SK-N-SH treated with all-trans-retinoic acid at 6 μM for 48 hours (cell line): ENCODE measurements at regions not wholly inside any gene's neighbourhood (a gene's known extent, or its start where the extent isn't known, plus 50 kb on each side); places are given as distances from the start of the nearest gene placed in this dataset.

ENCODE experiments used
- ATAC-seq: fragments of 200-7000 bp; cut with Tn5 transposase; 3 replicates; pipeline ENCODE4 v1.9.1; 2020; ENCODE audit warnings: mild to moderate bottlenecking, moderate library complexity
- ARNTL ChIP-seq: fragments of 450-650 bp; formaldehyde crosslinking; IDR thresholded peaks from 2 replicates; pipeline ENCODE4 v1.5.0; 2020; ENCODE audit warnings: low read depth, mild to moderate bottlenecking, moderate library complexity, borderline replicate concordance
- CSDC2 ChIP-seq: fragments of 250-450 bp; sonication (Bioruptor Pico); IDR thresholded peaks from 2 replicates; pipeline ENCODE4 v1.5.0; 2020; ENCODE audit warnings: mild to moderate bottlenecking, moderate library complexity
- ESRRG ChIP-seq: fragments of 250-450 bp; sonication (Bioruptor Pico); IDR thresholded peaks from 2 replicates; pipeline ENCODE4 v1.6.1; 2021; ENCODE audit warnings: mild to moderate bottlenecking
- GLIS3 ChIP-seq: fragments of 250-450 bp; sonication (Bioruptor Pico); IDR thresholded peaks from 2 replicates; pipeline ENCODE4 v1.5.0; 2020; ENCODE audit warnings: mild to moderate bottlenecking, moderate library complexity
- ISL1 ChIP-seq: fragments of 250-450 bp; sonication (Bioruptor Pico); IDR thresholded peaks from 2 replicates; pipeline ENCODE4 v2.1.2; 2022; ENCODE audit warnings: mild to moderate bottlenecking, moderate library complexity
- OSR1 ChIP-seq: fragments of 250-450 bp; sonication (Bioruptor Pico); IDR thresholded peaks from 2 replicates; pipeline ENCODE4 v1.8.0; 2022; ENCODE audit warnings: moderate library complexity, mild to moderate bottlenecking, inconsistent platforms
- PPARA ChIP-seq: fragments of 250-450 bp; sonication (Bioruptor Pico); IDR thresholded peaks from 2 replicates; pipeline ENCODE4 v1.5.0; 2020; ENCODE audit warnings: mild to moderate bottlenecking, borderline replicate concordance
- RARB ChIP-seq: fragments of 250-450 bp; sonication (Bioruptor Pico); IDR thresholded peaks from 2 replicates; pipeline ENCODE4 v1.8.0; 2021; ENCODE audit warnings: mild to moderate bottlenecking, moderate library complexity
- SNAI2 ChIP-seq: fragments of 250-450 bp; sonication (Bioruptor Pico); IDR thresholded peaks from 2 replicates; pipeline ENCODE4 v1.5.0; 2020; ENCODE audit warnings: mild to moderate bottlenecking, moderate library complexity
- TCF4 ChIP-seq: fragments of 250-450 bp; sonication (Bioruptor Pico); IDR thresholded peaks from 2 replicates; pipeline ENCODE4 v1.8.0; 2021; ENCODE audit warnings: mild to moderate bottlenecking, moderate library complexity, borderline replicate concordance
- ZC3H10 ChIP-seq: fragments of 250-450 bp; sonication (Bioruptor Pico); IDR thresholded peaks from 2 replicates; pipeline ENCODE4 v1.5.1; 2021; ENCODE audit warnings: mild to moderate bottlenecking, moderate library complexity
- ZFP3 ChIP-seq: fragments of 250-450 bp; sonication (Bioruptor Pico); IDR thresholded peaks from 2 replicates; pipeline ENCODE4 v1.5.0; 2020; ENCODE audit warnings: mild to moderate bottlenecking, moderate library complexity
- ZFP30 ChIP-seq: fragments of 450-650 bp; formaldehyde crosslinking; IDR thresholded peaks from 2 replicates; pipeline ENCODE4 v1.5.0; 2022; ENCODE audit warnings: mild to moderate bottlenecking, moderate library complexity
- ZNF565 ChIP-seq: fragments of 450-650 bp; formaldehyde crosslinking; conservative IDR thresholded peaks from 2 replicates; pipeline ENCODE4 v1.5.0; 2020; ENCODE audit warnings: low read depth, mild to moderate bottlenecking, moderate library complexity
- ZNF70 ChIP-seq: fragments of 450-650 bp; formaldehyde crosslinking; IDR thresholded peaks from 2 replicates; pipeline ENCODE4 v1.5.0; 2020; ENCODE audit warnings: mild to moderate bottlenecking, moderate library complexity
- ZNF8 ChIP-seq: fragments of 450-650 bp; formaldehyde crosslinking; IDR thresholded peaks from 2 replicates; pipeline ENCODE4 v1.5.0; 2020; ENCODE audit warnings: mild to moderate bottlenecking, moderate library complexity
- TF ChIP-seq, protein P1 (sequence below): fragments of 250-450 bp; sonication (Bioruptor Pico); IDR thresholded peaks from 2 replicates; pipeline ENCODE4 v1.5.1; 2021; ENCODE audit warnings: mild to moderate bottlenecking, moderate library complexity
- TF ChIP-seq, protein P2 (sequence below): fragments of 250-450 bp; sonication (Bioruptor Pico); IDR thresholded peaks from 2 replicates; pipeline ENCODE4 v1.8.0; 2020; ENCODE audit warnings: mild to moderate bottlenecking, moderate library complexity, borderline replicate concordance
- TF ChIP-seq, protein P3 (sequence below): fragments of 250-450 bp; sonication (Bioruptor Pico); IDR thresholded peaks from 2 replicates; pipeline ENCODE4 v1.5.1; 2020; ENCODE audit warnings: low read depth, mild to moderate bottlenecking, moderate library complexity
- TF ChIP-seq, protein P4 (sequence below): fragments of 250-450 bp; sonication (Bioruptor Pico); IDR thresholded peaks from 2 replicates; pipeline ENCODE4 v1.8.0; 2021; ENCODE audit warnings: low read depth, mild to moderate bottlenecking, moderate library complexity, borderline replicate concordance
- TF ChIP-seq, protein P5 (sequence below): fragments of 250-450 bp; sonication (Bioruptor Pico); IDR thresholded peaks from 2 replicates; pipeline ENCODE4 v1.5.0; 2020; ENCODE audit warnings: mild to moderate bottlenecking, moderate library complexity

DNA sequence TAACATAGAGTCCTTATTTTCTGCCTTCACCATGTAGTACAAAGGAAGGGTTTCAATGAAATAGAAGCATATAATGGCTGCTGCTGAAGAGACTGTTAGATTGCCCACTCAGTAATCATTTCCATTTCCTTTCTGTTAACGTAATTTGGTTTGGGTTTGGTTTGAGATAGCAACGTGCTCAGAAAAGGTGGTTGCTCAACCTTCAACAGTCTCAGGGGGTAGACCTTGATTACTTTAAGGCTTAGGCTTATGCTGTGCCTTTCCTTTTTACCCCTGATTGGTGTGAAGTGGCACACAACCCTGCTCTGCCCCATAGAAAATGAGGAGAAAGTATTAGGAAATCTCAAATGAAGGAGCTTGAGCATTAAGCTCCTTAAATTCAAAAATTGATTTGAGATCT, 163.7 kb upstream of the TP63 start (continued):
- TF ChIP-seq, protein P1, sequence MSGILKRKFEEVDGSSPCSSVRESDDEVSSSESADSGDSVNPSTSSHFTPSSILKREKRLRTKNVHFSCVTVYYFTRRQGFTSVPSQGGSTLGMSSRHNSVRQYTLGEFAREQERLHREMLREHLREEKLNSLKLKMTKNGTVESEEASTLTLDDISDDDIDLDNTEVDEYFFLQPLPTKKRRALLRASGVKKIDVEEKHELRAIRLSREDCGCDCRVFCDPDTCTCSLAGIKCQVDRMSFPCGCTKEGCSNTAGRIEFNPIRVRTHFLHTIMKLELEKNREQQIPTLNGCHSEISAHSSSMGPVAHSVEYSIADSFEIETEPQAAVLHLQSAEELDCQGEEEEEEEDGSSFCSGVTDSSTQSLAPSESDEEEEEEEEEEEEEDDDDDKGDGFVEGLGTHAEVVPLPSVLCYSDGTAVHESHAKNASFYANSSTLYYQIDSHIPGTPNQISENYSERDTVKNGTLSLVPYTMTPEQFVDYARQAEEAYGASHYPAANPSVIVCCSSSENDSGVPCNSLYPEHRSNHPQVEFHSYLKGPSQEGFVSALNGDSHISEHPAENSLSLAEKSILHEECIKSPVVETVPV (CRISPR knock-in tag) = no peak
- TF ChIP-seq ZNF565 (no peak), RARB (CRISPR knock-in tag) (no peak), GLIS3 (CRISPR knock-in tag) (no peak), ZFP30 (CRISPR knock-in tag) (no peak), ZFP3 (no peak)
- TF ChIP-seq, protein P2, sequence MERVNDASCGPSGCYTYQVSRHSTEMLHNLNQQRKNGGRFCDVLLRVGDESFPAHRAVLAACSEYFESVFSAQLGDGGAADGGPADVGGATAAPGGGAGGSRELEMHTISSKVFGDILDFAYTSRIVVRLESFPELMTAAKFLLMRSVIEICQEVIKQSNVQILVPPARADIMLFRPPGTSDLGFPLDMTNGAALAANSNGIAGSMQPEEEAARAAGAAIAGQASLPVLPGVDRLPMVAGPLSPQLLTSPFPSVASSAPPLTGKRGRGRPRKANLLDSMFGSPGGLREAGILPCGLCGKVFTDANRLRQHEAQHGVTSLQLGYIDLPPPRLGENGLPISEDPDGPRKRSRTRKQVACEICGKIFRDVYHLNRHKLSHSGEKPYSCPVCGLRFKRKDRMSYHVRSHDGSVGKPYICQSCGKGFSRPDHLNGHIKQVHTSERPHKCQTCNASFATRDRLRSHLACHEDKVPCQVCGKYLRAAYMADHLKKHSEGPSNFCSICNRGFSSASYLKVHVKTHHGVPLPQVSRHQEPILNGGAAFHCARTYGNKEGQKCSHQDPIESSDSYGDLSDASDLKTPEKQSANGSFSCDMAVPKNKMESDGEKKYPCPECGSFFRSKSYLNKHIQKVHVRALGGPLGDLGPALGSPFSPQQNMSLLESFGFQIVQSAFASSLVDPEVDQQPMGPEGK (CRISPR knock-in tag) = no peak
- TF ChIP-seq, all 23 proteins: peak for 0

DNA sequence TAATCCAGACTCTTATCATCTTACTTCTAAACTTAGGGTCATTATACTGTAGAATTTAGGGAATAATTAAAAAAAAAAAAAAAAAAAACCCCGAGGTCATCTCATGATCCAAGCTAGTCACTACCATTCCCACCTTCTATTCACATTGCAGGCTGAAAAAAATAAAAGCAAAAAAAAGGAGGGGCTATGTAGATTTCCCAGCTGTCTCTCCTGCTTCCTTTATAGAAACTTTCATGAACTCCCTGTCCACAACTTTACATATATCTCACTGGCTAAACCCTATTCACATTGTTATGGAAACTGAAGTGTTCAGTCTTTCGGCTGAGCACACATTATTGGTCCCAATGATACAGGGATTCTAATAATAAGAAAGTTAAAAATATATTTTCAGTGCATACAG, 156.2 kb upstream of the TP63 start:
- TF ChIP-seq ESRRG (CRISPR knock-in tag) = no peak
- no peak for TF ChIP-seq ZNF8 (CRISPR knock-in tag)
- no peak for TF ChIP-seq SNAI2
- TF ChIP-seq ARNTL (CRISPR knock-in tag) = no peak
- TF ChIP-seq, protein P3, sequence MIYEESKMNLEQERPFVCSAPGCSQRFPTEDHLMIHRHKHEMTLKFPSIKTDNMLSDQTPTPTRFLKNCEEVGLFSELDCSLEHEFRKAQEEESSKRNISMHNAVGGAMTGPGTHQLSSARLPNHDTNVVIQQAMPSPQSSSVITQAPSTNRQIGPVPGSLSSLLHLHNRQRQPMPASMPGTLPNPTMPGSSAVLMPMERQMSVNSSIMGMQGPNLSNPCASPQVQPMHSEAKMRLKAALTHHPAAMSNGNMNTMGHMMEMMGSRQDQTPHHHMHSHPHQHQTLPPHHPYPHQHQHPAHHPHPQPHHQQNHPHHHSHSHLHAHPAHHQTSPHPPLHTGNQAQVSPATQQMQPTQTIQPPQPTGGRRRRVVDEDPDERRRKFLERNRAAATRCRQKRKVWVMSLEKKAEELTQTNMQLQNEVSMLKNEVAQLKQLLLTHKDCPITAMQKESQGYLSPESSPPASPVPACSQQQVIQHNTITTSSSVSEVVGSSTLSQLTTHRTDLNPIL = no peak
- no peak for TF ChIP-seq OSR1 (CRISPR knock-in tag)
- no peak for TF ChIP-seq ZNF70
- TF ChIP-seq, protein P2 (CRISPR knock-in tag) = no peak
- no peak for TF ChIP-seq PPARA (CRISPR knock-in tag)
- no peak for TF ChIP-seq CSDC2 (CRISPR knock-in tag)
- TF ChIP-seq, protein P1 (CRISPR knock-in tag) = no peak
- no peak for TF ChIP-seq RARB (CRISPR knock-in tag)
- TF ChIP-seq, protein P4, sequence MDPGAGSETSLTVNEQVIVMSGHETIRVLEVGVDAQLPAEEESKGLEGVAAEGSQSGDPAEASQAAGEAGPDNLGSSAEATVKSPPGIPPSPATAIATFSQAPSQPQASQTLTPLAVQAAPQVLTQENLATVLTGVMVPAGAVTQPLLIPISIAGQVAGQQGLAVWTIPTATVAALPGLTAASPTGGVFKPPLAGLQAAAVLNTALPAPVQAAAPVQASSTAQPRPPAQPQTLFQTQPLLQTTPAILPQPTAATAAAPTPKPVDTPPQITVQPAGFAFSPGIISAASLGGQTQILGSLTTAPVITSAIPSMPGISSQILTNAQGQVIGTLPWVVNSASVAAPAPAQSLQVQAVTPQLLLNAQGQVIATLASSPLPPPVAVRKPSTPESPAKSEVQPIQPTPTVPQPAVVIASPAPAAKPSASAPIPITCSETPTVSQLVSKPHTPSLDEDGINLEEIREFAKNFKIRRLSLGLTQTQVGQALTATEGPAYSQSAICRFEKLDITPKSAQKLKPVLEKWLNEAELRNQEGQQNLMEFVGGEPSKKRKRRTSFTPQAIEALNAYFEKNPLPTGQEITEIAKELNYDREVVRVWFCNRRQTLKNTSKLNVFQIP (CRISPR knock-in tag) = no peak
- no peak for TF ChIP-seq ISL1 (CRISPR knock-in tag)
- no peak for TF ChIP-seq ZFP3
- no peak for TF ChIP-seq TCF4 (CRISPR knock-in tag)
- no peak for TF ChIP-seq ZC3H10
- no peak for TF ChIP-seq GLIS3 (CRISPR knock-in tag)
- no peak for ATAC-seq

DNA sequence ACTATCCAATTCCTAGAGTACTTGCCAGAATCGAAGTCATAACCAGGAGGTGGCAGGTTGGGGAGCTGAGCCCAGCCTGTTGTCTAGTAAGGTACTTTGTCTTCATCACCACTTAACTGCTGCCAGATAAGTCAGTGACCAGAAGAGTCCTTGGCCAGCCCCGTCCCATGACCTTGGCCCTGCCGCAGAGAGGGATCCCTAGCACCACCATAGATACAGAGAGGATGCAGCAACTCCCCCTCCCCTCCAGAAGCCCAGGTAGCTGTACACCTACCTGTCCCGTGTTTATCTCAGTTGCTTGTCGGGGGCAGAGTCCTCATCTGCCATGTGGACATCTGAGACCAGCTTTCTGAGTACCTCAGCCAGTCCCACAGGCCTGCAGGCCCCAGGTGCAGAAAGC, 153.6 kb upstream of the TP63 start:
- no peak for ATAC-seq
- TF ChIP-seq, protein P2 (CRISPR knock-in tag) = no peak
- no peak for TF ChIP-seq ZNF70
- TF ChIP-seq TCF4 (CRISPR knock-in tag) = no peak
- TF ChIP-seq, protein P5, sequence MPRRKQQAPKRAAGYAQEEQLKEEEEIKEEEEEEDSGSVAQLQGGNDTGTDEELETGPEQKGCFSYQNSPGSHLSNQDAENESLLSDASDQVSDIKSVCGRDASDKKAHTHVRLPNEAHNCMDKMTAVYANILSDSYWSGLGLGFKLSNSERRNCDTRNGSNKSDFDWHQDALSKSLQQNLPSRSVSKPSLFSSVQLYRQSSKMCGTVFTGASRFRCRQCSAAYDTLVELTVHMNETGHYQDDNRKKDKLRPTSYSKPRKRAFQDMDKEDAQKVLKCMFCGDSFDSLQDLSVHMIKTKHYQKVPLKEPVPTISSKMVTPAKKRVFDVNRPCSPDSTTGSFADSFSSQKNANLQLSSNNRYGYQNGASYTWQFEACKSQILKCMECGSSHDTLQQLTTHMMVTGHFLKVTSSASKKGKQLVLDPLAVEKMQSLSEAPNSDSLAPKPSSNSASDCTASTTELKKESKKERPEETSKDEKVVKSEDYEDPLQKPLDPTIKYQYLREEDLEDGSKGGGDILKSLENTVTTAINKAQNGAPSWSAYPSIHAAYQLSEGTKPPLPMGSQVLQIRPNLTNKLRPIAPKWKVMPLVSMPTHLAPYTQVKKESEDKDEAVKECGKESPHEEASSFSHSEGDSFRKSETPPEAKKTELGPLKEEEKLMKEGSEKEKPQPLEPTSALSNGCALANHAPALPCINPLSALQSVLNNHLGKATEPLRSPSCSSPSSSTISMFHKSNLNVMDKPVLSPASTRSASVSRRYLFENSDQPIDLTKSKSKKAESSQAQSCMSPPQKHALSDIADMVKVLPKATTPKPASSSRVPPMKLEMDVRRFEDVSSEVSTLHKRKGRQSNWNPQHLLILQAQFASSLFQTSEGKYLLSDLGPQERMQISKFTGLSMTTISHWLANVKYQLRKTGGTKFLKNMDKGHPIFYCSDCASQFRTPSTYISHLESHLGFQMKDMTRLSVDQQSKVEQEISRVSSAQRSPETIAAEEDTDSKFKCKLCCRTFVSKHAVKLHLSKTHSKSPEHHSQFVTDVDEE (CRISPR knock-in tag) = no peak
- TF ChIP-seq ESRRG (CRISPR knock-in tag) = no peak
- TF ChIP-seq, protein P3 = no peak
- TF ChIP-seq RARB (CRISPR knock-in tag) = no peak
